H9 (cell line): ENCODE measurements at regions not wholly inside any gene's neighbourhood (a gene's known extent, or its start where the extent isn't known, plus 50 kb on each side); places are given as distances from the start of the nearest gene placed in this dataset.

ENCODE experiments used
- DNase-seq: peaks from one replicate; pipeline ENCODE4 v3.0.0-alpha.2; 2017
- H2AFZ ChIP-seq: one replicate; pipeline ENCODE4 v1.6.1; 2013; ENCODE audit warnings: mild to moderate bottlenecking, low read length, control low read depth, moderate library complexity
- H2AK5ac ChIP-seq: 2 replicates; pipeline ENCODE4 v1.6.1; 2013; ENCODE audit warnings: low read length, control low read depth, mixed read lengths; ENCODE audit not compliant: insufficient read length
- H2BK120ac ChIP-seq: one replicate; pipeline ENCODE4 v1.6.1; 2013; ENCODE audit warnings: low read depth, mild to moderate bottlenecking, low read length, control low read depth, inconsistent platforms; ENCODE audit not compliant: poor library complexity, severe bottlenecking
- H2BK12ac ChIP-seq: 2 replicates; pipeline ENCODE4 v1.6.1; 2013; ENCODE audit warnings: low read length, control low read depth, mixed read lengths, low read depth; ENCODE audit not compliant: insufficient read length
- H2BK15ac ChIP-seq: 2 replicates; pipeline ENCODE4 v1.6.1; 2013; ENCODE audit warnings: low read depth, low read length, control low read depth
- H2BK20ac ChIP-seq: one replicate; pipeline ENCODE4 v1.6.1; 2013; ENCODE audit warnings: low read depth, mild to moderate bottlenecking, low read length, control low read depth, inconsistent platforms; ENCODE audit not compliant: poor library complexity, severe bottlenecking
- H2BK5ac ChIP-seq: 2 replicates; pipeline ENCODE4 v1.6.1; 2013; ENCODE audit warnings: low read length, control low read depth, mixed read lengths; ENCODE audit not compliant: insufficient read length
- H3K14ac ChIP-seq: 2 replicates; pipeline ENCODE4 v1.6.1; 2013; ENCODE audit warnings: low read length, control low read depth; ENCODE audit not compliant: insufficient read depth
- H3K18ac ChIP-seq: 2 replicates; pipeline ENCODE4 v1.6.1; 2013; ENCODE audit warnings: low read depth, mild to moderate bottlenecking, mixed read lengths, low read length, control low read depth; ENCODE audit not compliant: insufficient read length
- H3K23ac ChIP-seq: 2 replicates; pipeline ENCODE4 v1.6.1; 2013; ENCODE audit warnings: low read length, control low read depth, mixed read lengths, low read depth; ENCODE audit not compliant: insufficient read length
- H3K23me2 ChIP-seq: 2 replicates; pipeline ENCODE4 v1.6.1; 2013; ENCODE audit warnings: low read depth, mild to moderate bottlenecking, mixed read lengths, low read length, control low read depth; ENCODE audit not compliant: insufficient read length, poor library complexity, severe bottlenecking
- H3K27ac ChIP-seq: 2 replicates; pipeline ENCODE4 v1.5.1; 2013; ENCODE audit warnings: low read length, control low read depth, mixed read lengths, low read depth; ENCODE audit not compliant: insufficient read length
- H3K27me3 ChIP-seq: 2 replicates; pipeline ENCODE4 v1.6.1; 2013; ENCODE audit warnings: low read length, control low read depth, inconsistent platforms; ENCODE audit not compliant: insufficient read depth
- H3K4ac ChIP-seq: 2 replicates; pipeline ENCODE4 v1.6.1; 2013; ENCODE audit warnings: low read depth, mild to moderate bottlenecking, control low read depth, inconsistent platforms, low read length, moderate library complexity
- H3K4me1 ChIP-seq: 2 replicates; pipeline ENCODE4 v1.6.1; 2013; ENCODE audit warnings: low read length, control low read depth, inconsistent platforms; ENCODE audit not compliant: insufficient read depth
- H3K4me2 ChIP-seq: 2 replicates; pipeline ENCODE4 v1.6.1; 2013; ENCODE audit warnings: low read length, control low read depth, mixed read lengths; ENCODE audit not compliant: insufficient read length, insufficient read depth
- H3K56ac ChIP-seq: 2 replicates; pipeline ENCODE4 v1.6.1; 2013; ENCODE audit warnings: low read depth, mild to moderate bottlenecking, mixed read lengths, low read length, control low read depth; ENCODE audit not compliant: insufficient read length
- H3K79me1 ChIP-seq: 2 replicates; pipeline ENCODE4 v1.6.1; 2013; ENCODE audit warnings: low read depth, mild to moderate bottlenecking, moderate library complexity, low read length, control low read depth, inconsistent platforms; ENCODE audit not compliant: insufficient read depth, poor library complexity, severe bottlenecking
- H3K79me2 ChIP-seq: 2 replicates; pipeline ENCODE4 v1.6.1; 2013; ENCODE audit warnings: low read length, control low read depth, inconsistent platforms; ENCODE audit not compliant: insufficient read depth
- H3K9ac ChIP-seq: 2 replicates; pipeline ENCODE4 v1.6.1; 2013; ENCODE audit warnings: low read length, control low read depth, mixed read lengths; ENCODE audit not compliant: insufficient read length; ENCODE audit errors: extremely low read depth
- H3K9me3 ChIP-seq: one replicate; pipeline ENCODE4 v1.6.1; 2013; ENCODE audit warnings: low read depth, low read length, inconsistent platforms; ENCODE audit not compliant: control insufficient read depth
- H3T11ph ChIP-seq: one replicate; pipeline ENCODE4 v1.6.1; 2013; ENCODE audit warnings: mild to moderate bottlenecking, low read length, control low read depth, inconsistent platforms
- H4K20me1 ChIP-seq: one replicate; pipeline ENCODE4 v1.6.1; 2013; ENCODE audit not compliant: control insufficient read depth, insufficient read length, insufficient read depth
- H4K5ac ChIP-seq: 2 replicates; pipeline ENCODE4 v1.6.1; 2013; ENCODE audit warnings: low read depth, mild to moderate bottlenecking, mixed read lengths, low read length, control low read depth; ENCODE audit not compliant: insufficient read length
- H4K8ac ChIP-seq: replicated peaks from 2 replicates; pipeline ENCODE4 v1.6.1; 2013; ENCODE audit warnings: low read length, control low read depth, mixed read lengths, low read depth; ENCODE audit not compliant: insufficient read length
- H4K91ac ChIP-seq: 2 replicates; pipeline ENCODE4 v1.6.1; 2013; ENCODE audit warnings: low read depth, mild to moderate bottlenecking, moderate library complexity, mixed read lengths, low read length, control low read depth; ENCODE audit not compliant: insufficient read length
- H3K27ac Mint-ChIP-seq, 3 experiments: 2 replicates in 2 of 3; 3 replicates in 1 of 3; pipeline ENCODE4 v1.8.0; 2020 to 2021; ENCODE audit warnings: mixed read lengths in 3 of 3, mild to moderate bottlenecking in 1 of 3, moderate library complexity in 1 of 3
- H3K27me3 Mint-ChIP-seq: 2 replicates; pipeline ENCODE4 v1.8.0; 2021; ENCODE audit warnings: low read depth, mild to moderate bottlenecking, moderate library complexity, mixed read lengths
- H3K36me3 Mint-ChIP-seq, 3 experiments: 2 replicates in 2 of 3; 3 replicates in 1 of 3; pipeline ENCODE4 v1.8.0; 2020 to 2021; ENCODE audit warnings: low read depth in 3 of 3, mixed read lengths in 3 of 3; ENCODE audit not compliant: insufficient read depth in 1 of 3
- H3K4me1 Mint-ChIP-seq, 2 experiments: 2 replicates each; pipeline ENCODE4 v1.8.0; 2020; ENCODE audit warnings: mixed read lengths in 2 of 2
- H3K4me3 Mint-ChIP-seq, 2 experiments: 2 replicates in 1 of 2; 3 replicates in 1 of 2; pipeline ENCODE4 v1.8.0; 2020 to 2021; ENCODE audit warnings: mild to moderate bottlenecking in 2 of 2, mixed read lengths in 2 of 2, moderate library complexity in 1 of 2
- H3K9me3 Mint-ChIP-seq, 2 experiments: 2 replicates in 1 of 2; 3 replicates in 1 of 2; pipeline ENCODE4 v1.8.0; 2020; ENCODE audit warnings: mild to moderate bottlenecking in 2 of 2, mixed read lengths in 2 of 2, moderate library complexity in 1 of 2
- CTCF ChIP-seq: fragments of 200-600 bp; sonication (generic); conservative IDR thresholded peaks from 3 replicates; pipeline ENCODE4 v1.8.0; 2021; ENCODE audit warnings: antibody characterized with exemption, mild to moderate bottlenecking
- WGBS: extraction: QIAGEN DNeasy Blood & Tissue Kit; methylation state at CpG from one replicate; pipeline ENCODE4 v1.1.7; 2013; ENCODE audit warnings: missing lambda C conversion rate, low lambda C conversion rate, mixed read lengths; ENCODE audit not compliant: insufficient read length; ENCODE audit errors: extremely low coverage; 5-methylcytosine and 5-hydroxymethylcytosine counted together

GRCh38 chr7:135842446-135843179 lies 94.0 kb upstream of the FAM180A start:
- DNase-seq = no peak
- Mint-ChIP-seq H3K27ac (no peak overlapping the region), H3K4me1 (peaks cover 0 to 8% of the 10 kb centered on the region in 2 experiments; a peak in 3 of 4 replicates), H3K27me3 (no peaks in the 10 kb centered on the region; the same call in 1 of the 2 replicates), H3K4me3 (no peak overlapping the region), H3K36me3 (no peaks in the 10 kb centered on the region), H3K9me3 (no peaks in the 10 kb centered on the region)
- no CpG with 5 or more reads among the region's 2 CpGs for whole genome bisulfite sequencing
- Histone ChIP-seq H3K9me3 (no peaks in the 10 kb centered on the region), H3K18ac (no peak overlapping the region), H3K4ac (no peak overlapping the region), H4K8ac (no peak overlapping the region), H2BK5ac (no peak overlapping the region), H4K20me1 (no peaks in the 10 kb centered on the region), H3K23me2 (no peaks in the 10 kb centered on the region), H3K79me1 (no peaks in the 10 kb centered on the region), H3K4me2 (no peak overlapping the region), H4K5ac (no peak overlapping the region), H3K27ac (no peak overlapping the region), H3T11ph (no peak overlapping the region), H2BK12ac (no peak overlapping the region), H3K23ac (no peak overlapping the region), H2AFZ (no peak overlapping the region), H3K4me1 (0 out of 2 replicates have a peak, but pooled peaks cover 2% of the 10 kb centered on the region), H3K27me3 (no peaks in the 10 kb centered on the region), H3K79me2 (no peaks in the 10 kb centered on the region), H2AK5ac (no peak overlapping the region), H2BK15ac (no peak overlapping the region), H2BK20ac (no peak overlapping the region), H2BK120ac (no peak overlapping the region), H3K9ac (no peak overlapping the region), H3K14ac (no peak overlapping the region), H3K56ac (no peak overlapping the region), H4K91ac (no peak overlapping the region)
- TF ChIP-seq CTCF = no peak
